Upper lobe of right lung (tissue), 1 donor: ENCODE measurements at regions not wholly inside any gene's neighbourhood (a gene's known extent, or its start where the extent isn't known, plus 50 kb on each side); places are given as distances from the start of the nearest gene placed in this dataset.

Source experiments
- ATAC-seq: fragments of 200-7000 bp; cut with Tn5 transposase; one replicate; pipeline ENCODE4 v1.9.1; 2020; ENCODE audit warnings: mild to moderate bottlenecking, moderate library complexity
- DNase-seq: peaks from one replicate; pipeline ENCODE4 v3.0.0-alpha.2; 2020
- H3K27ac ChIP-seq: fragments of 200-600 bp; one replicate; pipeline ENCODE4 v1.8.0; 2022
- H3K27me3 ChIP-seq: fragments of 200-600 bp; one replicate; pipeline ENCODE4 v1.8.0; 2022; ENCODE audit warnings: mild to moderate bottlenecking
- H3K36me3 ChIP-seq: fragments of 200-600 bp; one replicate; pipeline ENCODE4 v1.8.0; 2022
- H3K4me1 ChIP-seq: fragments of 200-600 bp; one replicate; pipeline ENCODE4 v1.8.0; 2022
- H3K4me3 ChIP-seq: fragments of 200-600 bp; one replicate; pipeline ENCODE4 v1.8.0; 2022; ENCODE audit warnings: mild to moderate bottlenecking
- H3K9me3 ChIP-seq: fragments of 200-600 bp; one replicate; pipeline ENCODE4 v1.8.0; 2022
- intact Hi-C: fragments of 100-400 bp; cut with DNase I; formaldehyde crosslinking; loops from one replicate; pipeline ENCODE4 v1.11.0; 2022
- TF ChIP-seq, protein P1 (sequence below): fragments of 200-600 bp; IDR thresholded peaks from one replicate; pipeline ENCODE4 v1.8.0; 2022; ENCODE audit warnings: antibody characterized with exemption
- donor health status: DM: no; HTN: yes; CAD: no; lungs with severe emphysema.

GRCh38 chr3:178288074-178288473, 248.2 kb upstream of the KCNMB2 start:
- TF ChIP-seq, protein P1, sequence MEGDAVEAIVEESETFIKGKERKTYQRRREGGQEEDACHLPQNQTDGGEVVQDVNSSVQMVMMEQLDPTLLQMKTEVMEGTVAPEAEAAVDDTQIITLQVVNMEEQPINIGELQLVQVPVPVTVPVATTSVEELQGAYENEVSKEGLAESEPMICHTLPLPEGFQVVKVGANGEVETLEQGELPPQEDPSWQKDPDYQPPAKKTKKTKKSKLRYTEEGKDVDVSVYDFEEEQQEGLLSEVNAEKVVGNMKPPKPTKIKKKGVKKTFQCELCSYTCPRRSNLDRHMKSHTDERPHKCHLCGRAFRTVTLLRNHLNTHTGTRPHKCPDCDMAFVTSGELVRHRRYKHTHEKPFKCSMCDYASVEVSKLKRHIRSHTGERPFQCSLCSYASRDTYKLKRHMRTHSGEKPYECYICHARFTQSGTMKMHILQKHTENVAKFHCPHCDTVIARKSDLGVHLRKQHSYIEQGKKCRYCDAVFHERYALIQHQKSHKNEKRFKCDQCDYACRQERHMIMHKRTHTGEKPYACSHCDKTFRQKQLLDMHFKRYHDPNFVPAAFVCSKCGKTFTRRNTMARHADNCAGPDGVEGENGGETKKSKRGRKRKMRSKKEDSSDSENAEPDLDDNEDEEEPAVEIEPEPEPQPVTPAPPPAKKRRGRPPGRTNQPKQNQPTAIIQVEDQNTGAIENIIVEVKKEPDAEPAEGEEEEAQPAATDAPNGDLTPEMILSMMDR: no peak
- ATAC-seq: no peak
- H3K36me3 ChIP-seq: no peaks in the 10 kb centered on the region

DNA sequence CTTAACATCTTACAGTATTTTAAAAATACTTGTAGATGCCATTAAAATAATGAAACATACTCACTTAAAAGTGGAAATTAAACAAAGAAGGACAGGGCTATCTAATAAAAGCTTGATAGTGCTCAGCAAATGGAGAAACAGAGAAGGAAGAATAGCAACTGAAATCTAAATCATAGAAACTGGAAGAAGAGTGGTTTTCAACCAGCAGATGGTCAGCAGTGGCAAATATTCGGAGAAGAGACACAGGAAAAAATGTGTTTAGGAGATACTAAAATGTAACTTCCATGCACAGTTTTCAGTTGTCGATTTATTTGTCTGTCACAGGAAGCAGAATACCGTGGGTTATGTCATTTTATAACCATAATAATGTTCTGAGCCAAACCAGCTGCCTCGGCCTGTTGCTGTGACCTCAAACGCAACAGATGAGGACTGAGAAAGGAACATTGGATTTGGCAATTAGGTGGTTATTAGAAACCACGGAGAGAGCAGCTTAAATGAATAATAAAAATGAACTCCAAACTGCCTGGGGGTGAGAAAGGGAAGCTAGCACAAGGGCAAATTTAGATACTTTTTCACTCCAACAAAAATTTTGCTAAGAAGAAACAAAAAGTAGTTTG, 246.6 kb upstream of the KCNMB2 start:
- ATAC-seq: peak; percentile 39
- Histone ChIP-seq H3K36me3 (no peaks in the 10 kb centered on the region), H3K27ac (no peak overlapping the region), H3K4me1 (no peaks in the 10 kb centered on the region), H3K9me3 (no peaks in the 10 kb centered on the region), H3K4me3 (no peak overlapping the region), H3K27me3 (no peaks in the 10 kb centered on the region)
- intact Hi-C loops: no loop called here
- DNase-seq: no peak
- TF ChIP-seq, protein P1: no peak

More at GRCh38 chr3:178288074-178288473, 248.2 kb upstream of the KCNMB2 start:
- intact Hi-C loops: no loop called here
- H3K27me3 ChIP-seq: no peaks in the 10 kb centered on the region
- H3K4me3 ChIP-seq: no peak overlapping the region
- no peak for DNase-seq
- no peaks in the 10 kb centered on the region for H3K4me1 ChIP-seq
- H3K9me3 ChIP-seq: no peaks in the 10 kb centered on the region
- no peak overlapping the region for H3K27ac ChIP-seq

GRCh38 chr3:178291574-178292370, 244.5 kb upstream of the KCNMB2 start:
- TF ChIP-seq, protein P1: no peak
- H3K4me3 ChIP-seq: no peak overlapping the region
- H3K27me3 ChIP-seq: no peaks in the 10 kb centered on the region
- no peaks in the 10 kb centered on the region for H3K36me3 ChIP-seq
- DNase-seq: no peak
- no peaks in the 10 kb centered on the region for H3K9me3 ChIP-seq
- no peak overlapping the region for H3K27ac ChIP-seq
- intact Hi-C loops: no loop called here
- H3K4me1 ChIP-seq: no peaks in the 10 kb centered on the region
- no peak for ATAC-seq

GRCh38 chr3:178295292-178295912, 240.8 kb upstream of the KCNMB2 start:
- ATAC-seq: no peak
- Histone ChIP-seq H3K36me3 (no peaks in the 10 kb centered on the region), H3K27me3 (no peaks in the 10 kb centered on the region), H3K27ac (no peak overlapping the region), H3K9me3 (no peaks in the 10 kb centered on the region), H3K4me1 (no peaks in the 10 kb centered on the region), H3K4me3 (no peak overlapping the region)
- no peak for DNase-seq
- TF ChIP-seq, protein P1: no peak
- intact Hi-C loops: no loop called here

DNA sequence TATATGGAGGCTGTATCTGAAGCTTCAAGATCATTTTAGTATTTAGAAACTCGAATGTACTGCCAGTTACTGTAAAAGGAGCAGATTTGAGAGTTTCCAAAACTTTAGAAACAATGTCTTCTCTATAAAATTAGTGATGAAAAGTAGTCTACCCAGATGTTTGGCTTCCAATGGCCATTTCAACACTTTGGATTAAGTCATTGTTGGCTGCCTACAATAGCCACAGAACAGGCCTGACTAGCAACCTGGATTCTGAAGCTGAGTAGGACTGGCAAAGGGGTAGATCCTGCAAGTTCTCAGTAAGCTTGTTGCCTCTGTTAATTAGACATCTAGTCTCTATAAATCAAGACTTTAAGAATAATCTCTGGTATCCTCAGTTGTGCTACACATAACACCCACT, 239.0 kb upstream of the KCNMB2 start:
- Histone ChIP-seq H3K9me3 (no peaks in the 10 kb centered on the region), H3K27ac (no peak overlapping the region), H3K27me3 (no peaks in the 10 kb centered on the region), H3K4me1 (no peaks in the 10 kb centered on the region), H3K4me3 (no peak overlapping the region), H3K36me3 (no peaks in the 10 kb centered on the region)
- intact Hi-C loops: no loop called here
- ATAC-seq (no peak), DNase-seq (no peak)
- TF ChIP-seq, protein P1: no peak
